HepG2 (cell line): ENCODE measurements at regions not wholly inside any gene's neighbourhood (a gene's known extent, or its start where the extent isn't known, plus 50 kb on each side); places are given as distances from the start of the nearest gene placed in this dataset.
A peak's percentile ranks its signal among the peaks of the same experiment; 100 is the strongest.

ENCODE experiments used
- ATAC-seq: fragments of 200-7000 bp; cut with Tn5 transposase; 3 replicates; pipeline ENCODE4 v1.9.1; 2020; ENCODE audit warnings: mild to moderate bottlenecking, moderate library complexity
- BruUV-seq: library from RNA; stranded (reverse); fragments of 400-500 nt; replicated peaks from 2 replicates; lab custom pipeline; 2021; lab: Mats Ljungman, UMichigan
- CTCF ChIA-PET: fragments of 300-600 bp; formaldehyde crosslinking; extraction: SDS; loops from one replicate; lab custom pipeline; 2021; ENCODE audit warnings: low total read pairs, inconsistent platforms, low intra/inter-chr PET ratio; lab: Yijun Ruan, JAX
- POLR2A ChIA-PET: fragments of 350-600 bp; sonication (Branson Sonifier 250); formaldehyde crosslinking; loops from one replicate; lab custom pipeline; 2020; ENCODE audit warnings: antibody characterized with exemption, inconsistent platforms; lab: Yijun Ruan, JAX
- DNase-seq: peaks from one replicate; pipeline ENCODE4 v3.0.0-alpha.2; 2015; ENCODE audit warnings: low spot score
- FAIRE-seq: peaks from 3 replicates; lab custom pipeline; 2011; peaks lifted over from hg19 to GRCh38; lab: Jason Lieb, UNC
- H2AFZ ChIP-seq: one replicate; pipeline ENCODE4 v1.6.1; 2011; ENCODE audit warnings: low read length, inconsistent platforms
- H3K27ac ChIP-seq: fragments of 300-600 bp; 3 replicates; pipeline ENCODE4 v1.8.0; 2011; ENCODE audit warnings: mixed run types, mild to moderate bottlenecking, mixed read lengths, low read length, inconsistent platforms; ENCODE audit not compliant: insufficient read depth; ENCODE audit errors: extremely low read length
- H3K27me3 ChIP-seq, 2 experiments: fragments of 200-600 bp in 1 of 2; 2 replicates in 1 of 2; 3 replicates in 1 of 2; pipeline versions ENCODE4 v1.6.0 to v1.8.0; 2011; ENCODE audit warnings: low read length in 2 of 2, mild to moderate bottlenecking in 2 of 2, moderate library complexity in 2 of 2, inconsistent platforms in 1 of 2; ENCODE audit not compliant: insufficient read depth in 2 of 2, control insufficient read depth in 1 of 2
- H3K36me3 ChIP-seq, 2 experiments: fragments of 200-600 bp in 1 of 2; replicated peaks in 1 of 2; 2 replicates in 1 of 2; 3 replicates in 1 of 2; pipeline versions ENCODE4 v1.5.1 to v1.8.0; 2011; ENCODE audit warnings: low read length in 2 of 2, inconsistent platforms in 1 of 2; ENCODE audit not compliant: insufficient read depth in 2 of 2, control insufficient read depth in 1 of 2
- H3K4me1 ChIP-seq: 2 replicates; pipeline ENCODE4 v1.5.1; 2012; ENCODE audit warnings: low read length, inconsistent platforms; ENCODE audit not compliant: insufficient read depth
- H3K4me2 ChIP-seq: 2 replicates; pipeline ENCODE4 v1.6.0; 2011; ENCODE audit warnings: low read depth, low read length, inconsistent platforms
- H3K4me3 ChIP-seq, 3 experiments: fragments of 200-600 bp in 1 of 3; sonication (generic), shearing (Covaris generic) in 1 of 3; replicated peaks in 1 of 3; 2 replicates each; pipeline ENCODE4 v1.5.1; 2011 to 2016; ENCODE audit warnings: low read length in 3 of 3, inconsistent platforms in 2 of 3, low read depth in 2 of 3, mild to moderate bottlenecking in 2 of 3, control low read depth in 1 of 3, mixed read lengths in 1 of 3; ENCODE audit not compliant: insufficient read depth in 1 of 3
- H3K79me2 ChIP-seq: one replicate; pipeline ENCODE4 v1.6.1; 2011; ENCODE audit warnings: low read length, inconsistent platforms; ENCODE audit not compliant: insufficient read depth
- H3K9ac ChIP-seq: 2 replicates; pipeline ENCODE4 v1.6.0; 2011; ENCODE audit warnings: mild to moderate bottlenecking, low read depth, low read length, inconsistent platforms; ENCODE audit not compliant: insufficient read depth
- H3K9me3 ChIP-seq: 2 replicates; pipeline ENCODE4 v1.5.1; 2012; ENCODE audit warnings: mild to moderate bottlenecking, low read length
- H4K20me1 ChIP-seq: 2 replicates; pipeline ENCODE4 v1.6.0; 2011; ENCODE audit warnings: inconsistent platforms, mild to moderate bottlenecking, low read length, moderate library complexity; ENCODE audit not compliant: insufficient read depth
- CREB1 ChIP-seq, 2 experiments: fragments of 450-650 bp in 1 of 2; IDR thresholded peaks; 2 replicates each; pipeline ENCODE4 v1.6.1; 2016 to 2017; ENCODE audit warnings: control low read depth in 1 of 2, mild to moderate bottlenecking in 1 of 2, missing compliant biosample characterization in 1 of 2, missing genetic modification characterization in 1 of 2
- EZH2 ChIP-seq: conservative IDR thresholded peaks from 2 replicates; pipeline ENCODE4 v1.6.1; 2012; ENCODE audit warnings: mild to moderate bottlenecking, low read depth, low read length, moderate library complexity
- HNRNPK ChIP-seq: fragments of 200-400 bp; formaldehyde crosslinking; IDR thresholded peaks from 2 replicates; pipeline ENCODE4 v1.6.1; 2018; ENCODE audit warnings: low read length, low read depth, moderate library complexity, mild to moderate bottlenecking; ENCODE audit not compliant: poor library complexity, severe bottlenecking
- MXD4 ChIP-seq: IDR thresholded peaks from 2 replicates; pipeline ENCODE4 v1.6.1; 2016; ENCODE audit warnings: mild to moderate bottlenecking, missing biosample characterization, missing genetic modification reagents
- NFE2L2 ChIP-seq: fragments of 150-350 bp; IDR thresholded peaks from 2 replicates; pipeline ENCODE4 v1.6.1; 2014; ENCODE audit warnings: low read length
- NFYB ChIP-seq: sonication (generic); formaldehyde crosslinking; IDR thresholded peaks from 2 replicates; pipeline ENCODE4 v1.4.0; 2020; ENCODE audit warnings: missing genetic modification reagents
- RBM39 ChIP-seq: fragments of 200-400 bp; formaldehyde crosslinking; IDR thresholded peaks from one replicate; pipeline ENCODE4 v1.6.1; 2018; ENCODE audit warnings: antibody characterized with exemption, mild to moderate bottlenecking, low read depth, low read length; ENCODE audit not compliant: poor library complexity, severe bottlenecking
- SP2 ChIP-seq: sonication (generic); formaldehyde crosslinking; IDR thresholded peaks from 2 replicates; pipeline ENCODE4 v1.5.1; 2020; ENCODE audit warnings: mild to moderate bottlenecking, missing genetic modification reagents
- TAF1 ChIP-seq: sonication (generic); formaldehyde crosslinking; IDR thresholded peaks from 2 replicates; pipeline ENCODE4 v1.4.0; 2020; ENCODE audit warnings: missing genetic modification reagents
- U2AF2 ChIP-seq: fragments of 200-400 bp; formaldehyde crosslinking; IDR thresholded peaks from 2 replicates; pipeline ENCODE4 v1.6.1; 2017; ENCODE audit warnings: low read depth, mild to moderate bottlenecking, low read length
- ZBTB1 ChIP-seq: sonication (generic); formaldehyde crosslinking; IDR thresholded peaks from 2 replicates; pipeline ENCODE4 v1.4.0; 2020; ENCODE audit warnings: missing genetic modification reagents, borderline replicate concordance
- ZNF768 ChIP-seq: sonication (generic); formaldehyde crosslinking; IDR thresholded peaks from 2 replicates; pipeline ENCODE4 v1.4.0; 2020; ENCODE audit warnings: missing genetic modification reagents
- ZNF780A ChIP-seq: sonication (generic); formaldehyde crosslinking; IDR thresholded peaks from 2 replicates; pipeline ENCODE4 v1.8.0; 2022; ENCODE audit warnings: mild to moderate bottlenecking, missing genetic modification reagents, moderate library complexity
- ZNF879 ChIP-seq: sonication (generic); formaldehyde crosslinking; IDR thresholded peaks from 2 replicates; pipeline ENCODE4 v1.8.1; 2023; ENCODE audit warnings: missing genetic modification reagents
- WGBS: methylation state at CpG from one replicate; pipeline ENCODE4 v1.1.6; 2017; ENCODE audit warnings: low lambda C conversion rate; 5-methylcytosine and 5-hydroxymethylcytosine counted together
- in situ Hi-C: cut with HindIII; loops from 2 replicates; pipeline ENCODE4 v1.10.0; 2017; ENCODE audit warnings: low pct_unique_long_range_greater_than_20kb; ENCODE audit not compliant: extremely low pct_ligation_motif_present
- intact Hi-C: fragments of 100-400 bp; cut with micrococcal nuclease; formaldehyde crosslinking; loops from one replicate; pipeline ENCODE4 v1.10.0; 2022; ENCODE audit not compliant: unreplicated experiment
- TF ChIP-seq, protein P1 (sequence below): sonication (generic); formaldehyde crosslinking; IDR thresholded peaks from 2 replicates; pipeline ENCODE4 v1.8.0; 2022; ENCODE audit warnings: mild to moderate bottlenecking, missing genetic modification reagents; ENCODE audit not compliant: insufficient replicate concordance
- TF ChIP-seq, protein P2 (sequence below): sonication (generic); formaldehyde crosslinking; IDR thresholded peaks from 2 replicates; pipeline ENCODE4 v1.5.0; 2020; ENCODE audit warnings: mild to moderate bottlenecking, missing genetic modification reagents

DNA sequence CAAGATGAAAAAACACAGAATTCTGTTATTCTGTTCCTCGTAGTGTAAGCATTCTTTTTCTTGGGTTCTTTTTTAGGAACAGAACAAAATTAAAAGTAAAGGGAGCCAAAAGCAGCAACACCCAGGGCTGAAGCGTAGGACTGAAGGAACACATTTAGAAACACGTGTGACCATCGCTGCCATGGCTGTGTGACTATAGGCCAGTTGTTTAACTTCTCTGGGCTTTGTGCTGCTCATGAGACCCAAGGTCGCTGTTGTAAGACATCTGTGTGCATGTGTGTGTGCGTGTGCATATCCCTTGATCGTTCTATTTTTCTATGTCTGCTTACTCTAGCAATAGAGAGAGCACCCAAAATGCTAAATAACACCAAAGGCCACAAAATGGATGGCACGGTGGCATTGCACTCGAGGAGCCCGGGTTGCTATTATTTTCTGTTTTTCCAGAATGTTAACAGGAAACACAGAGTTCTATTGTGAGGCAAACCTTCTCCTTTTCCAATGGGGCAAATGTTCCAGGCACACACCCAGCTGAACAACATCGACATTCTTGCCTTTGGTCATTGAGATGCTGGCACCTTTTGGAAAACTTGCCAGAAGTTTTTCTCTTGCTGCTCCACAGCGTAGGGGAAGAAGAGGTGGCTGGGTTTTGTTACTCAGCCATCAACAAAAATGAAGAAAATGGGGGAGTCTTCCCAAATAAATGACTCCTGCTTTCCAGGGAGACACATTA is 267.8 kb upstream of the ECI2 start:
- CTCF ChIA-PET: no interaction called here
- peaks cover 0 to 20% of the 10 kb centered on the region in 2 experiments; a peak in 4 of 5 replicates for H3K27me3 ChIP-seq
- WGBS: 15% methylated on average over 12 of the region's 12 CpGs
- no peak for DNase-seq
- no peak overlapping the region for H3K9ac ChIP-seq
- TF ChIP-seq ZNF768 (CRISPR knock-in tag): peak; percentile 59; the same call in 1 of the 2 replicates
- no peak for TF ChIP-seq CREB1 (IDR thresholded peaks at IDR 0.05)
- TF ChIP-seq CREB1 (CRISPR knock-in tag; IDR thresholded peaks at IDR 0.05): no peak
- TF ChIP-seq U2AF2: no peak
- TF ChIP-seq, all 625 proteins: peak for 1
- Histone ChIP-seq H3K4me2 (no peak overlapping the region), H3K9me3 (no peaks in the 10 kb centered on the region), H4K20me1 (no peaks in the 10 kb centered on the region), H3K36me3 (no peaks in the 10 kb centered on the region), H3K79me2 (no peaks in the 10 kb centered on the region), H2AFZ (no peak overlapping the region), H3K27ac (no peak overlapping the region), H3K4me1 (0 out of 2 replicates have a peak, but pooled peaks cover 6% of the 10 kb centered on the region), H3K4me3 (no peak overlapping the region)
- BruUV-seq: no TSS peak
- intact Hi-C loops: no loop called here
- in situ Hi-C loops: no loop called here
- no peak for FAIRE-seq
- POLR2A ChIA-PET: no interaction called here
- ATAC-seq: no peak

DNA sequence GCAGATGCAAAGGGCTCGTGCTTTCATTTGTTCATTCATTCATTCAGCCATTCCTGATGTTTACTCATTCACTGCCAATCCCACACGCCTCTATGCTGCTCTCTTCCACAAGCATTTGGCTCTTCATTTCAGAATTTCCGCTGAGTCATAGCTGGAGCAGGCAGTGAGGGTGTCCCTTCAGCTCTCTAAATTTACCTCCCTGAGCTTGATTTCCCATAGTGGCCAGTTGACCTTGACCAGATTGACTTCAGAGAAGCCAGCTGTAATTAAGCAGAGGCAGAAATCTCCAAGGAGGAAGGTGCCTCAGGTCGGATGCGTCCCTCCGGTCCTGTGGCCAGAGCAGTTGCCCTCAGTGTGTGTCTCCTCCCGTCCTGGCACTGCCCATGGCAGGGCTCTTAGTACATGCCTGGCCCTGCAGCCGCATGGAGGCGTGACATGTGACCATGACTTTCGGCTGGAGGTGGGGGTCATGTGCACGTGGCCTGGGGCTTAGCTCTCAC is 267.2 kb upstream of the ECI2 start:
- Histone ChIP-seq H3K4me3 (no peak overlapping the region), H3K27ac (no peak overlapping the region), H3K9me3 (no peaks in the 10 kb centered on the region), H3K79me2 (no peaks in the 10 kb centered on the region), H3K4me1 (0 out of 2 replicates have a peak, but pooled peaks cover 6% of the 10 kb centered on the region), H3K4me2 (no peak overlapping the region), H3K27me3 (peaks cover 0 to 27% of the 10 kb centered on the region in 2 experiments; a peak in 4 of 5 replicates), H2AFZ (no peak overlapping the region), H3K9ac (no peak overlapping the region), H4K20me1 (no peaks in the 10 kb centered on the region), H3K36me3 (no peaks in the 10 kb centered on the region)
- ATAC-seq (no peak; the same call in 1 of the 3 replicates), DNase-seq (peak; percentile 10), FAIRE-seq (no peak)
- in situ Hi-C loops (no loop called here), intact Hi-C loops (no loop called here)
- POLR2A ChIA-PET: no interaction called here
- 41% methylated on average over 11 of the region's 11 CpGs for WGBS
- BruUV-seq: no TSS peak
- CTCF ChIA-PET: no interaction called here
- TF ChIP-seq MXD4 (CRISPR knock-in tag): no peak
- no peak for TF ChIP-seq TAF1 (CRISPR knock-in tag)
- TF ChIP-seq ZNF879 (CRISPR knock-in tag): no peak
- TF ChIP-seq EZH2: no peak
- TF ChIP-seq, protein P1, sequence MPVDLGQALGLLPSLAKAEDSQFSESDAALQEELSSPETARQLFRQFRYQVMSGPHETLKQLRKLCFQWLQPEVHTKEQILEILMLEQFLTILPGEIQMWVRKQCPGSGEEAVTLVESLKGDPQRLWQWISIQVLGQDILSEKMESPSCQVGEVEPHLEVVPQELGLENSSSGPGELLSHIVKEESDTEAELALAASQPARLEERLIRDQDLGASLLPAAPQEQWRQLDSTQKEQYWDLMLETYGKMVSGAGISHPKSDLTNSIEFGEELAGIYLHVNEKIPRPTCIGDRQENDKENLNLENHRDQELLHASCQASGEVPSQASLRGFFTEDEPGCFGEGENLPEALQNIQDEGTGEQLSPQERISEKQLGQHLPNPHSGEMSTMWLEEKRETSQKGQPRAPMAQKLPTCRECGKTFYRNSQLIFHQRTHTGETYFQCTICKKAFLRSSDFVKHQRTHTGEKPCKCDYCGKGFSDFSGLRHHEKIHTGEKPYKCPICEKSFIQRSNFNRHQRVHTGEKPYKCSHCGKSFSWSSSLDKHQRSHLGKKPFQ (CRISPR knock-in tag): no peak
- no peak for TF ChIP-seq ZBTB1 (CRISPR knock-in tag)
- no peak for TF ChIP-seq HNRNPK
- no peak for TF ChIP-seq RBM39
- TF ChIP-seq, protein P2, sequence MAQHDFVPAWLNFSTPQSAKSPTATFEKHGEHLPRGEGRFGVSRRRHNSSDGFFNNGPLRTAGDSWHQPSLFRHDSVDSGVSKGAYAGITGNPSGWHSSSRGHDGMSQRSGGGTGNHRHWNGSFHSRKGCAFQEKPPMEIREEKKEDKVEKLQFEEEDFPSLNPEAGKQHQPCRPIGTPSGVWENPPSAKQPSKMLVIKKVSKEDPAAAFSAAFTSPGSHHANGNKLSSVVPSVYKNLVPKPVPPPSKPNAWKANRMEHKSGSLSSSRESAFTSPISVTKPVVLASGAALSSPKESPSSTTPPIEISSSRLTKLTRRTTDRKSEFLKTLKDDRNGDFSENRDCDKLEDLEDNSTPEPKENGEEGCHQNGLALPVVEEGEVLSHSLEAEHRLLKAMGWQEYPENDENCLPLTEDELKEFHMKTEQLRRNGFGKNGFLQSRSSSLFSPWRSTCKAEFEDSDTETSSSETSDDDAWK (CRISPR knock-in tag): no peak
- peak; percentile 95 for TF ChIP-seq NFE2L2
- TF ChIP-seq NFYB: no peak
- TF ChIP-seq ZNF780A (CRISPR knock-in tag): no peak
- no peak for TF ChIP-seq SP2 (CRISPR knock-in tag)
